Adrenal gland (tissue), 9 donors: ENCODE measurements at regions not wholly inside any gene's neighbourhood (a gene's known extent, or its start where the extent isn't known, plus 50 kb on each side); places are given as distances from the start of the nearest gene placed in this dataset.

ENCODE experiments used
- DNase-seq, 7 donors: peaks; one replicate each; pipeline ENCODE4 v3.0.0-alpha.2; 2019 to 2020
- H3K27ac ChIP-seq, 5 donors: fragments of 200-600 bp; sonication (generic) in 4 of 5; 1 replicate in 3 of 5; 2 replicates in 2 of 5; pipeline versions ENCODE4 v1.5.1 to v1.8.0; 2016 to 2020; ENCODE audit warnings: mild to moderate bottlenecking in 1 of 5
- H3K27me3 ChIP-seq: fragments of 200-600 bp; 2 replicates; pipeline ENCODE4 v1.8.0; 2021
- H3K36me3 ChIP-seq, 2 donors: fragments of 200-600 bp; replicated peaks in 1 of 2; 1 replicate in 1 of 2; 2 replicates in 1 of 2; pipeline versions ENCODE4 v1.5.1 to v1.8.0; 2018 to 2022
- H3K4me1 ChIP-seq, 2 donors: fragments of 200-600 bp; replicated peaks in 1 of 2; 1 replicate in 1 of 2; 2 replicates in 1 of 2; pipeline versions ENCODE4 v1.5.1 to v1.8.0; 2018 to 2021
- H3K4me3 ChIP-seq, 4 donors: fragments of 200-600 bp; sonication (generic) in 3 of 4; one replicate each; pipeline ENCODE4 v1.5.1; 2016 to 2018
- H3K9me3 ChIP-seq, 3 donors: fragments of 200-600 bp; sonication (generic) in 1 of 3; replicated peaks in 1 of 3; 1 replicate in 2 of 3; 2 replicates in 1 of 3; pipeline versions ENCODE4 v1.5.1 to v1.8.0; 2016 to 2021
- POLR2A ChIP-seq, 2 donors: fragments of 450-650 bp; IDR thresholded peaks; one replicate each; pipeline ENCODE4 v1.6.1; 2017; ENCODE audit warnings: antibody characterized with exemption in 2 of 2, mild to moderate bottlenecking in 2 of 2, moderate library complexity in 1 of 2
- WGBS, 4 donors: extraction: QIAGEN DNeasy Blood & Tissue Kit in 2 of 4; methylation state at CpG; one replicate each; pipeline versions ENCODE4 v1.1.5 to v1.1.7; 2013 to 2017; 5-methylcytosine and 5-hydroxymethylcytosine counted together
- intact Hi-C, 2 donors: fragments of 100-400 bp; cut with DNase I; formaldehyde crosslinking; loops; one replicate each; pipeline versions ENCODE4 v1.14.1 to v1.15.0; 2022 to 2023
- TF ChIP-seq, protein P1 (sequence below), 6 experiments: fragments of 450-650 bp in 4 of 6; fragments of 200-600 bp in 2 of 6; sonication (generic) in 1 of 6; IDR thresholded peaks; 1 replicate in 5 of 6; 2 replicates in 1 of 6; pipeline versions ENCODE4 v1.5.1 to v1.8.0; 2016 to 2021; ENCODE audit warnings: antibody characterized with exemption in 6 of 6, mild to moderate bottlenecking in 2 of 6, moderate library complexity in 1 of 6
- donor health status: healthy with polysubstance abuse.
- donor health status: Bipolar disorder and iron deficiency.
- donor health status: DM: yes; HTN: yes; CAD: no.
- donor health status: DM: no; HTN: no; CAD: no.
- donor health status: DM: no; HTN: no; CAD: no.

DNA sequence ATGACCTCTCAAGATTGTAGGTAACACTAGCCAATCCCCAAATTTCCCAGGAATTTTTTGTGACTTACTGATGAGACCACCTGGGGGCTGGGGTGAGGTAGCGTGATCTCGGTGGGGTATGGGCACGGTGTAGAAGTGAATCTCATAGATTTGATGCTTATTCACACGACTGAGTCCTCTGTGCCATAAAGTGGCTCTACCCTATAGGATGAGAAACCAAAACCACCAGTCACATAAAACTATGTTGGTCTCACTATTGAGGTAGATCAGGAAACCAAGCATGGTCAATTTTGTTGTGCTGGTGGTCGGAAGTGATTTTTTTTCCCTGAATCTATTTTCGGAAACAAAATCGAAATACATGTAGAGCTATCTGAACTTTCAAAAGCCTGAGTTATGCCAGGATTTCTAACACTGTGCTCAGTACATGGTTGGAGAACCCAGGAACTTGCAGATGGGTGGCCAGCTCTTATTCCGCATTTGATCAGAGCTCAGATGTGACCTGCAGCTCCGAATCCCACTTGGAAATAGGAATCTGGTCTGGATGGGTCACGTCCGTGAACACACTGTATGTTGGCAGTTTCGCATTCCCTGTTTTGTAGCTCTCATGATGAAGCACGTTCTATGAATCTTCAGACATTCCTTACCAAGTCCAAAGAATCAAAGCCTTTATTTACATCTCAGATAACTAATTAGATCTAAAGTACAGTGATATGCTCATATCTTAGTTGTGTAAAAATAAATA lies 261.5 kb downstream of the KLF6 start:
- DNase-seq = no peak
- intact Hi-C loops = no loop called here

DNA sequence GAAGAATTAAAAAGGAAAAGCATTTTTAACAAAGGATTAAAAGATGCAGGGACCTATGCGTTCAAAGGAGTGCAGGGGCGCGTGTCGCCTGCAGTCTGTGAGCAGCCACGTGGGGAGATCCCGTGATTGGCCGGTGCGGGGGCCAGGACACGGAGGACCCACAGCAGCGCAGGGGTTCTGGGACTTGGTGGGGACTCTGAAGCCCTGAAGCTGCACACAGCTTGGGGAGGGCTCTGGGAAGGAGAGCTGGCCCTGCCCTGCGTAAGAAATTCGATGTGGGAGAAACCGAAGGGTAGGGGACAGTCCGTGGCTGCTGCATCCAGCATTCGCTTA lies 268.1 kb downstream of the KLF6 start:
- Histone ChIP-seq H3K27me3 (no peaks in the 10 kb centered on the region), H3K36me3 (no peaks in the 10 kb centered on the region), H3K4me3 (no peak overlapping the region), H3K27ac (no peak overlapping the region), H3K4me1 (no peaks in the 10 kb centered on the region), H3K9me3 (no peaks in the 10 kb centered on the region)
- TF ChIP-seq POLR2A (IDR thresholded peaks at IDR 0.05) = no peak
- TF ChIP-seq, protein P1, sequence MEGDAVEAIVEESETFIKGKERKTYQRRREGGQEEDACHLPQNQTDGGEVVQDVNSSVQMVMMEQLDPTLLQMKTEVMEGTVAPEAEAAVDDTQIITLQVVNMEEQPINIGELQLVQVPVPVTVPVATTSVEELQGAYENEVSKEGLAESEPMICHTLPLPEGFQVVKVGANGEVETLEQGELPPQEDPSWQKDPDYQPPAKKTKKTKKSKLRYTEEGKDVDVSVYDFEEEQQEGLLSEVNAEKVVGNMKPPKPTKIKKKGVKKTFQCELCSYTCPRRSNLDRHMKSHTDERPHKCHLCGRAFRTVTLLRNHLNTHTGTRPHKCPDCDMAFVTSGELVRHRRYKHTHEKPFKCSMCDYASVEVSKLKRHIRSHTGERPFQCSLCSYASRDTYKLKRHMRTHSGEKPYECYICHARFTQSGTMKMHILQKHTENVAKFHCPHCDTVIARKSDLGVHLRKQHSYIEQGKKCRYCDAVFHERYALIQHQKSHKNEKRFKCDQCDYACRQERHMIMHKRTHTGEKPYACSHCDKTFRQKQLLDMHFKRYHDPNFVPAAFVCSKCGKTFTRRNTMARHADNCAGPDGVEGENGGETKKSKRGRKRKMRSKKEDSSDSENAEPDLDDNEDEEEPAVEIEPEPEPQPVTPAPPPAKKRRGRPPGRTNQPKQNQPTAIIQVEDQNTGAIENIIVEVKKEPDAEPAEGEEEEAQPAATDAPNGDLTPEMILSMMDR (IDR thresholded peaks at IDR 0.05) = no peak
- WGBS, 4 donors = 91 to 96% (median 94%) methylated on average over 10 to 15 of the region's 15 CpGs
- no peak for DNase-seq
- intact Hi-C loops = no loop called here

More for the DNA sequence above, 261.5 kb downstream of the KLF6 start:
- TF ChIP-seq, protein P1 (IDR thresholded peaks at IDR 0.05) = no peak
- TF ChIP-seq POLR2A (IDR thresholded peaks at IDR 0.05) = no peak
- H3K27me3 ChIP-seq = no peaks in the 10 kb centered on the region
- 88 to 94% (median 91%) methylated on average over 13 of the region's 13 CpGs for WGBS, 4 donors
- no peaks in the 10 kb centered on the region for H3K9me3 ChIP-seq
- H3K4me1 ChIP-seq = no peaks in the 10 kb centered on the region
- no peaks in the 10 kb centered on the region for H3K36me3 ChIP-seq
- no peak overlapping the region for H3K27ac ChIP-seq
- no peak overlapping the region for H3K4me3 ChIP-seq

DNA sequence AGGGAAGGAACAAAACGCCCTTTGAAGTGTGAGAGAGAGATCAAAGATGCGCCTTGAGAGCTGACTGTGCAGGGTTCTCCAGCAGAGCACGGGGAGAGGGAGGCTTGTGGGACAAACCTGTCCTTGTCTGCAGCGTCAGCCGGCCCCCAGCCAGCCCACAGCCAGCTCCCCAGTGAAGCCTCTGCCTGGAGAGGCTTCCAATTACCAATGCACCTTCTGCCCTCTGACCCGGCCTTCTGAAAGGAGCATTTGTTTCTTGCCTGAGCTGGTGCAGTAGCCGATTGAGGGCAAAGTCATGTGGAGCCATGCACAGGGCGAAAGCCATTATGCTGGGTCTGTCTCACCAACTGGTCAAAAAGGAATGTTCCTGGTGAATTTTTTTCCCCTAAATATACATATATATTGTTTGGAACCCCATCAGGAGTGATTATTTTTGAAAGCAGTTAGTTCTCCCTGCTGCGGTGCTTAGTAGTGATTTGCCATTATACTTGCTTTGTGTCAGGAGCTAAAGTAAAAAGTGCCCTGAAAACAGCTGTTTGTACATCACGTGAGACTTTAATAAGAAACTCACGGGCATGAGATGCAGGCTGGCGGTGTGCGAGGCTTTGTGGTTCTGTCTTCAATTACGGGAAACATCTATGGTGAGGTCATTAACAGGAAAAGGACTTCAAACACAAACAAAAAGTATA lies 268.6 kb downstream of the KLF6 start:
- WGBS, 4 donors = 69 to 75% (median 71%) methylated on average over 13 to 14 of the region's 14 CpGs
- H3K4me3 ChIP-seq = no peak overlapping the region
- no peak for DNase-seq
- H3K27ac ChIP-seq = no peak overlapping the region
- intact Hi-C loops = no loop called here
- H3K27me3 ChIP-seq = no peaks in the 10 kb centered on the region
- TF ChIP-seq, protein P1 (IDR thresholded peaks at IDR 0.05) = no peak
- no peak for TF ChIP-seq POLR2A (IDR thresholded peaks at IDR 0.05)
- H3K4me1 ChIP-seq = no peaks in the 10 kb centered on the region
- no peaks in the 10 kb centered on the region for H3K36me3 ChIP-seq
- H3K9me3 ChIP-seq = no peaks in the 10 kb centered on the region

DNA sequence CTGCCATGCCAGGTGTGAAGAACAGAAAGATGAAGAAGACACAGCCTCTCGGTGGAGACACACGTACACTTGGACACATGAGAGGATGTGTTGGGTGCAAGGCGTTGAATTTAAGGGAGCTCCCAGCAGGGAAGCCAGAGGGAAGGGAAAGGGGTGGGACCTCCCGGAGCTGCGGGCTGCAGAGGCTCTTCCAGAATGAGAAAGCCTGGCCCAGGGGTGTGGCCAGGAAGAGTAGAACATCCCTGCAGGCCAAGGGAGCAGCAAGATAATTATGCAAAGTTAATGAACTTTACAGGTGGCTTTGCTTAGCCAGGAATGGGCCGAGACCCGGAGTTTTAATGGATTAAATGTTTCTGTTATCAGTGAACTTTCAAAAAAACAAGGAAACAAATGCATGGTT lies 270.3 kb downstream of the KLF6 start:
- no peak overlapping the region for H3K4me3 ChIP-seq
- 76 to 88% (median 80%) methylated on average over 7 of the region's 7 CpGs for WGBS, 4 donors
- intact Hi-C loops = no loop called here

More for the DNA sequence above, 270.3 kb downstream of the KLF6 start:
- TF ChIP-seq POLR2A (IDR thresholded peaks at IDR 0.05) = no peak
- TF ChIP-seq, protein P1 (IDR thresholded peaks at IDR 0.05) = no peak
- H3K27ac ChIP-seq = no peak overlapping the region
- H3K9me3 ChIP-seq = no peaks in the 10 kb centered on the region
- no peak for DNase-seq
- H3K27me3 ChIP-seq = no peaks in the 10 kb centered on the region
- H3K36me3 ChIP-seq = no peaks in the 10 kb centered on the region
- H3K4me1 ChIP-seq = no peaks in the 10 kb centered on the region
